8988T (cell line): ENCODE measurements at regions not wholly inside any gene's neighbourhood (a gene's known extent, or its start where the extent isn't known, plus 50 kb on each side); places are given as distances from the start of the nearest gene placed in this dataset.
"Not testable (repeated sequence)": the region's sequence is repeated elsewhere in the genome, so short reads cannot be mapped to it uniquely, and the experiment has no call there.

Source experiments
- DNase-seq: peaks from one replicate; pipeline ENCODE4 v3.0.0; 2011

DNA sequence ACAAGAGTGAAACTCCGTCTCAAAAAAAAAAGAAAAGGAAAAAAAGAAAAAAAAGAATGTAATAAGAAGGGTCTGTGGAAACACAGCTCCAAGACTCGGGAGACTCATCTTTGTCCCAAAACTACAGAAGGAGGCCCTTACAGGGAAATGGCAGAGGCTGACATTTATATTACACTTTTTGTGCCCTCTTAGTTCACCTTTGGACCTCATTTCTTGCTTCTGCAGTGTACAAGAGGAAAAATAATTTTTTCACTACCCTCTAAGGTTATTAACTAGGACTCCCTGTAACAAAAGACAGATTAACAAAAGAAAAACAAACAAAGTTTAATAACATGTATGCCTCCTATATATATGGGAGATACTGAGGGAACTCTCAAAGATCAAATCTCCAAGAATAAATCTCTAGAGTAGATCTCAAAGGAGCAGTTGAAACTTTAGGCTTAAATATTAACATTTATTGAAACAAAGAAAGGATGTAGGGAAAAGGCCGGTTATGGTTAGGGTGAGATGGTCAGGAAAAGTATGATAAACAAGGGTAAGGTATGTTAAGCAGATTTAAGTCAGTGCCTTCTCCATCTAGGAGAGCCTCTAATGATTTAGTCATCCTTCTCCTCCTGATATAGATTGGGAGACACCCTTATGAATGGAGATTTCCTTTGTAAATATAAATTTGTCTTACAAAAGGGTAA is 121.3 kb upstream of the JADE1 start:
- no peak for DNase-seq

DNA sequence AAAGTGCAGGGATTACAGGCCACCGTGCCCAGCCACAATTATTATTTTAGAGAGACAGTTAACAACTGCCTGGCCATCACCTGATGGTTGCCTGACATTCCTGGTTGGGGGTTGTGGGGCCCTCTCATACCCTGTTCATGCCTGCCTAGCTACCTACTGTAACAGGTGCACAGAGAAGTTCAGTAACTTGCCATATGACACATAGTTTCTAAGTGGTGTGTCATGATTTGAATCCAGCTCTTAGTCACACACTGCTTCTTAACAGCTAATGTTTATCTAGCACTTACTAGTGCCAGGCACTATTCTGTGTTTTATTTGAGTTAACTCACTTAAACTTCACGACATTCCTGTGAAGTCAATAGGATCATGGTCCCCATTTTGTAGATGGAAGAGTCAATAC is 122.7 kb upstream of the JADE1 start:
- DNase-seq = no peak

DNA sequence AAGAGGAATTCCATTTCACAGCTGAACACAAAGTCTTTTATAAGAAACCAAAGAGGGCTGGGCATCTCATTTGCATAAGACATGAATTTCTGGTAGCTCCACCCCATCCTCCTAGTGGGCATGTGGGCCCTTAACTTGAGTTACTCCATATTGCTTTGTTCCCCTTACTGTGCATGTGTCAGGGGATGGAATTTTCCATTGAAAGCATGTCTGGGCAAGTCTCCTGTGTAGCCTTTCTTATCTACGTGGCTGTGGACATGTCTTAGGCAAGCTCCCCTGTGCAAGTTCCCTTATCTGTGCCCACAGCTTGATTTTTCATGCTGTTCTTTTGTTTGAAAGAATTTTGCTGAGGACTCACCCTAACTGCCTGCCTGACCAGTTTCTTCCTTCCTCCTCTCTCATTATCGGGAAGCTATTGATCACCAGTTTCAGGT is 123.5 kb upstream of the JADE1 start:
- no peak for DNase-seq

DNA sequence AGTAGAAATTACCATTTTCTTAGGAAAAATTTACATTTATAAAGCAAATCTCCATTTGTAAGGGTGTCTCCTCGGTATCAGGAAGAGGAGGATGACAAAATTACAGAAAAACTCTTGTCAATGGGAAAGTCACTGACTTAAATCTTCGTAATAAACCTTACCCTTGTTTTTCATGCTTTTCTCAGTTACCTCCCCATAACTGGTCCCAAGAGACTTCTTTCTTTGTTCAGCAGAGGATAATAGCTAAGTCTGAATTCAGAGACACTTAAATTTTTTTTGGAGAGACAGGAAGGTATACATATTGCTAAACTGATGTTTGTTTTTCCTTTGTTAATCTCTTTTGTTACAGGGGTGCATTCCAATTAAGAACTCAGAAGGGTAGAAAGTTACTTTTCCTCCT is 125.5 kb upstream of the JADE1 start:
- DNase-seq = no peak

DNA sequence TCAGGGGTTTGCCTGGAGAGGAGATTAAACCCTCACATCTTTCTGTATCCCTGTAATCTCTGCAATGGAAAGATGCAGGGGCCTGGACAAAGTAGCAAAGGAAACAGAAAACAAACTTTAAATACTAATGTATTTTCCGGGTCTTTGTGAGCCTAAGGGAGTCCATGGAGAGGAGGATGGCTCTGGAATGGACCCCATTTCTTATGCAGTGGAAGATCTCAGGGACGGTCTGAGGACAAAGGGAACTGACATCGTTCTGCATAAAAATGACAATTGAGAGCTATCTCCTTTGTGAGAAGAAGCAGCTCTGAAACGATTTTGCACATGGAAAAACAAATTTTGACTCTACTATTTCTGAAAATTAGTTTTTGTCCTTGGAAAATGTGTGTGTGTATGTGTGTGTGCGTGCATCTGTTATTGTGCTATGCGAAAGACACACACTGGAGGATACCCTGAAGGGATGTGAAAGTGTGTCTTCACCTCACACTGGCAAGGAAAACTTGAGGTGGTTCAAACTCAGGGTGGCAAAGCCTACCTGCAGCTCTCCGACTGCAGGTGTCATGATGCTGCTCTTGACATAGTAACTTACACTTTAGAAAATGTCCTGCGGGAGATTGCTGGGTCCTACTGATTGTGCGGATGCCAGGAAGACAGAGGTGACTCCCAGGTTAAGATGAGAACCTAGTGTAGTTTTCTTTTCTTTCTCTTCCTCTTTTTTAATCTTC is 126.4 kb upstream of the JADE1 start:
- no peak for DNase-seq

DNA sequence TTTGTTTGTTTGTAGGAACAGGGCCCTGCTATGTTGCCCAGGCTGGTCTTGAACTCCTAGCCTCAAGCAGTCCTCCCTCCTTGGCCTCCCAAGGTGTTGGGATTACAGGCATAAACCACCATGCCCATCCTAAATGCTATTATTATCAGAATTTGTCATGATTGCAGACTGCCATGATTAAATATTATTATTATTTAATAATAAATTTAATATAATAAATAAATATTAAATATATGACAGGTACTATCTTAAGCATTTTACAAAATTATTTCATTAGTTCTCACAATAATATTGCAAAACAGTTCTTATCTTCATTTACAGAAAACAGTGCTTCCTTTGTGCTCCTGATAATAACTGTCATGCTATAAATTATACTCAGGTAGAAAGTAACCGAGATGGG is 133.4 kb upstream of the JADE1 start:
- DNase-seq = no peak

DNA sequence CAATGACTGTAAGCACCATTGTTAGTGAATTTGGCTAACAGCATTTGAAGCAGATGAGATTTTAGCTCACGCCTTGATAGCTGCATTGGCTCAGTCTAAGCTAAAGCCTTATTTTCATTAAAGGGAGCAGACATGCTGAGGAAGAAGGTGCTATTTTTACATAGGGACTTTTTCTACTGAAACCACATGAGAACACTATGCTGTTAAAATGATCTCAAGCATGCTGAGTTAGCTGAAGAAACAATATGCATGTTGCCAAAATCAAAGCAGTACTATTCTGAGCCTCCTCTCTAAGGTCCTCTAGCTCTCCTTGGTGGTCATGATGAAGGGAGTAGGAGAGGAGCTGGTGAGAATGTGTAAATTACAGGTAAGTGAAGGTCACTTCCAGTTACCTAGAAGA is 134.4 kb upstream of the JADE1 start:
- DNase-seq = no peak

DNA sequence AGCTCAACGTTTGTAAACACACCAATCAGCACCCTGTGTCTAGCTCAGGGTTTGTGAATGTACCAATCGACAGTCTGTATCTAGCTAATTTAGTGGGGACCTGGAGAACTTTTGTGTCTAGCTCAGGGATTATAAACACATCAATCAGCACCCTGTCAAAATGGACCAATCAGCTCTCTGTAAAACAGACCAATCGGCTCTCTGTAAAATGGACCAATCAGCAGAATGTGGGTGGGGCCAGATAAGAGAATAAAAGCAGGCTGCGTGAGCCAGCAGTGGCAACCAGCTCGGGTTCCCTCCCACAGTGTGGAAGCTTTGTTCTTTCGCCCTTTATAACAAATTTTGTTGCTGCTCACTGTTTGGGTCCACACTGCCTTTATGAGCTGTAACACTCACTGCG is 136.3 kb upstream of the JADE1 start:
- not testable (repeated sequence) for DNase-seq

DNA sequence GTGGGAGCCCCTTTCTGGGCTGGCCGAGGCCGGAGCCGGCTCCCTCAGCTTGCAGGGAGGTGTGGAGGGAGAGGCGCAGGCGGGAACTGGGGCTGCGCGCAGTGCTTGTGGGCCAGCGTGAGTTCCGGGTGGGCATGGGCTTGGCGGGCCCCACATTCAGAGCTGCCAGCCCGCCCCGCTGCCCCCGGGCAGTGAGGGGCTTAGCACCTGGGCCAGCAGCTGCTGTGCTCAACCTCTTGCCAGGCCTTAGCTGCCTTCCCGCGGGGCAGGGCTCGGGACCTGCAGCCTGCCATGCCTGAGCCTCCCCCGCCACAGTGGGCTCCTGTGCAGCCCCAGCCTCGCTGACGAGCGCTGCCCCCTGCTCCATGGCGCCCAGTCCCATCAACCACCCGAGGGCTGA is 136.9 kb upstream of the JADE1 start:
- DNase-seq = not testable (repeated sequence)

DNA sequence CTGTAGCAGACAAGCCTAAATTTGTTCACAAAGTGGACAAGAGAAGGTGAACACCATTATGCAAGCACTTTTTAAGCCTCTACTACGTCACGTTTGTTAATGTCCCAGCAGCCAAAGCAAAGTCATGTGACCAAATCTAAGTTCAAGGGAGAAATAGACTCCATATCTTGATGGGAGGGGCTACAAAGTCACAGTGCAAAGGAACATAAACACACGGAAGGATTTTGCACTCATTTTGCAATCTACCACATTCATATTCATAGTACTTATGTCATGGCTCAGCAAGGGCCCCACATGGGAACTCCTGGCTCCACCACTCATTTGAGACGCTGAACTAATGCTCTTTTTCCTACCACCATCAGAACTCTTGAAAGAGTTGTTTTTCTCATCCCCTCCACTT is 139.0 kb upstream of the JADE1 start:
- no peak for DNase-seq

DNA sequence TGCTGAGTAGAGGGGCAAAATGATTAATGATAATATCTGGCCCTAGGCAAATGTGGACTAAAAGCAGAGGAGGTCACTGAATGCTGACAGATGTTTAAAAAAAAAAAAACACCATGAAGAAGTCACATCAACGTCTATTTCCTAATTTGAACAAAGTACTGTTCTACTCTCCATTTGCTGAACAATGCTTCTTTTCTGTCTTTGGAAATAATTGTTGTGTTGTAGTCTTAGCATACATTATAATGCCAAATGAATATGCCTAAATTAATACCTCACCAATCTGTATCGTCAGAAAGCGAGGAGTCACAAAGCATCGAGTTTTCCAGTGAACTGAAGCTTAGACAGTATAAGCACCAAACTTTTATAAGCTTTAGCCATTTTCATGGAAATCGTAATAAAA is 140.9 kb upstream of the JADE1 start:
- no peak for DNase-seq

DNA sequence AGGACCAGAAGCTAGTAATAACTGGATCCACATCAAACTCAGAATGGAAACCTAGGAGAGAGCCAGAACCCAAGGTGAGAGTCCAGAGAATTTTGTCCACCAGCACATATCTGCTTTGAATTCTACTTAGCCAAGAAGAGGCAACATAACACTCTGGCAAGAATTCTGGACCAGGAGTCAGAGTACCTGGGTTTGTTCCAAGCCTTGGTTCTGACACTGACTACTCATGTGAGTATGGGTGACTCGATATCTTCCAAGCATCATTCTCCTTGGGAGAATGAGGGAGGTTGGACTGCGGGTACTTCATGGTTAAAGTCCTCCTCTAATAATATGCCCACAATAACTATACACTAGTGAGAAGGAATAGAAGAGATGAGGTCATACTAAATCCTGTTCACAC is 144.0 kb upstream of the JADE1 start:
- DNase-seq = no peak

DNA sequence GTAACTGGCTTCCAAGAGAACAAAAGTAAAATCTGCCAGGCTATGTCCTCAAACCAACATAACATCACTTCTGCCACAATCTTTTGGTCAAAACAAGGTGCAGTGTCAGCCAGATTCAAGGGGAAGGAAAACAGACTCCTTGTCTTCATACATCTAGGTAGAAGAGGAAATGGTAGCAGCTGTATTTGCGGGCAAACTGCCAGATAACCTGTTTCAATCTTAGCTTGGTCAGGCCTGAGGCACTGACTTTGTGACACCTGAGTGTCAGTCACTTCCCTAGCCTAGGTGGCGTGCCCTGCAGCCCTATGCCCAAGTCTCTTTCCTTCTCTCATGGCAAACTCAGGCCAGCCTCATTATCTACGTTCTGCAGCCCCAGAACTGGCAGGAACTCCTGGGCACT is 146.2 kb upstream of the JADE1 start:
- DNase-seq = no peak

DNA sequence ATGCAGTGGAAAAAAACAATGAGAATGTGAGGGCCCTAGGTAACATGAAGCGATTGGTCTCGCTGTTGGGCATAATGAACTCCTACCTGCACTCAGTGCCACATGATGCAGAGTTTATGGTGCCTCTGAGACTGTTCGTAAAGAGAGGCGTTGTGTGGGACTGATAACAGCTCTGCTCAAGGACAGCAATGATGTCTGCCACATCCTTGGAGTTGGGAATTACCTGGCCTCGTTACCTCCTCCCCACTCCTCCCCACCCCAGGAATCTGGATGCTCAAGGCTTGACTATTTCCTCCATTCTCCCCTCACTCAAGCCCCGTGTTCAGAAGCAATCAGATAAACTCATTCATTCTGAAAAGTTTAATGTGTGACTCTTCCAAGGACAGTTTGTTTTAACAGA is 148.0 kb upstream of the JADE1 start:
- DNase-seq = no peak

DNA sequence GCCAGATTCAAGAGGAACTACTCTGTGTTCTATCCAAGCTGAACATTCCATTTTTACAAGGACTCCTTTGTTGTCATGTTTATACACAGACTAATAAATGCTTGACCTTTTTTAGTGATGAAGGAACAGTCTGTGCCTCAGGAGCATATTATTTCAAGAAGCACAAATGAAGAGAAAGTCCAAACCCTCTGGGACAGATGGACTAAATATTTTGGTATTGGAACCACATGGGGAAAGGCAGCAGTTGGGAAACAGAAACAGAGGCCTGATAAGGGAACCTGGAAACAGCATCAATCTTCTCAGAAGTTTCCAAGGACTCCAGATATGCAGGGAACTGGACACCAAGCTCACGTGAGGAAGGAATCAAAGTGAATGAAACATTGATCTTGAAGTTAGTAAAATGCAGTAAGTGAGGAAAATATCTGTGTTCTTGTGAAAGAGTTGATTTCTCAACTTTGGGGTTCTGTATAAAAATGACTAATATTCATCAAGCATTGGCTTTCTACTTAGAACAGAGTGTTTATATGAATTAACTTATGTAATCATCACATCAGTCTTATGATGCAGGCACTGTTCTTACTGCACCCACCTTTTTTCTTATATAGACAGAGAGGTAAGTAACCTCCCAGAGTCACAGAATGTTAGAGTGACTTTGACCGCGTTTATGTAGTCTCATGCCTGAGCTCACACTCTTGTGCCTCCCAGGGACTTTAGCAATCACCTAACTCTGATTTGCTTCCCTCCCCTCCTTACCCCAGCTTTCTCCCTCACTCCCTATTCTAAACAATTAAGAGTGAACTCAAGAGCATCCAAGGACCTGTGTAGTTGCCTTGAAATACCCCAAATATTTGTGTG is 148.9 kb upstream of the JADE1 start:
- DNase-seq = no peak

DNA sequence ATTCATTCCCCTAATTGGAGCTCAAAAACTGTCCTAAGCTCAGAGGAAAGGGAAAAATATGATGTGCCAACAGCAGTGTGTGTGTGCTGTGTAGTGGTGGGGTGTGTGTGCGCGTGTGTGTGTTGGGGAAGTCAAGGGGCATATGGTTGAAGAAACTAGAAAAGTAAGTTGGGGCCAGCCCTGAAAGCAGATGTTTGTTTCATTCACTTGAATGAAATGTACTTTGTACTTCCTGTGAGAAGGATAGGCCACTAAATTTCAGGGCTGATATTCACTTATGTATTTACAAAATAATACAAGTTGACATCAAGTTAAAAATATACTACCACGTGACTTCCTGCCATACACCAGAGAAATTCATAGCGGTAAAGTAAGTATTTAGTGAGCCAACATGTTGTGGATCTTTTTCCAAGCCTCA is 151.3 kb upstream of the JADE1 start:
- no peak for DNase-seq

DNA sequence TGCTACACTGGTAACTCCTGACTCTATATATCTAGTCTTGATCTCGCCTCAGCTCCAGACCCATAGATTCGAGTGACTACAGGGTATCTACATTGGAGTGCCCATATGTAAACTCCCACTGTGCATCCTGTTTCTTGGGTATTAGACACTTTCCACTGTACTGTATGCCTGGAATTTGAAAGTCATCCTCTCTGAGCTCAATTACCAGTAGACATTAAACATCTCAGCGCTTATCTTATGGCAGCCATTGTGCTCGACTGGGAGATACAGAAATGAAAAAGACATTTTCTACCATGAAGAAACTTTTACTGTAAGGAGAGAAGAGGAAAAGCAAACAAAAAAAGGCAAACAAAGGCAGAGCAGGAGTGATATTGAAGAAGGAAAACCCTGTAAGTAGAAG is 151.9 kb upstream of the JADE1 start:
- DNase-seq = no peak

DNA sequence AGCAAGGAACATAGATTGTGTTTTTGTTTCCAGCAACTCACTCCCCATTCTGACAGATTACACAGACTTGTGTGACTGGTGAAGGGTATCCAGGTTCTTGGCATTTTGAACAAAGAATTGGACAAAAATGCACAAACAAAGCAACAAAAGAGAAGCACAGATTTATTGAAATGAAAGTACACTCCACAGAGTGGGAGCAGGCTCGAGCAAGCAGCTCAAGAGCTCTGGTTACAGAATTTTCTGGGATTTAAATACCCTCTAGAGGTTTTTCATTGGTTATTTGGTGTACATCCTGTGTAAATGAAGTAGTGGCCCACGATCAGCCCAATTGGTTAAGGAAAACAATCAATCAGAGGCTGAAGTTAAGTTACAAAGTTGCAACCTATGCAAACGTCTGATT is 155.0 kb upstream of the JADE1 start:
- DNase-seq = no peak

DNA sequence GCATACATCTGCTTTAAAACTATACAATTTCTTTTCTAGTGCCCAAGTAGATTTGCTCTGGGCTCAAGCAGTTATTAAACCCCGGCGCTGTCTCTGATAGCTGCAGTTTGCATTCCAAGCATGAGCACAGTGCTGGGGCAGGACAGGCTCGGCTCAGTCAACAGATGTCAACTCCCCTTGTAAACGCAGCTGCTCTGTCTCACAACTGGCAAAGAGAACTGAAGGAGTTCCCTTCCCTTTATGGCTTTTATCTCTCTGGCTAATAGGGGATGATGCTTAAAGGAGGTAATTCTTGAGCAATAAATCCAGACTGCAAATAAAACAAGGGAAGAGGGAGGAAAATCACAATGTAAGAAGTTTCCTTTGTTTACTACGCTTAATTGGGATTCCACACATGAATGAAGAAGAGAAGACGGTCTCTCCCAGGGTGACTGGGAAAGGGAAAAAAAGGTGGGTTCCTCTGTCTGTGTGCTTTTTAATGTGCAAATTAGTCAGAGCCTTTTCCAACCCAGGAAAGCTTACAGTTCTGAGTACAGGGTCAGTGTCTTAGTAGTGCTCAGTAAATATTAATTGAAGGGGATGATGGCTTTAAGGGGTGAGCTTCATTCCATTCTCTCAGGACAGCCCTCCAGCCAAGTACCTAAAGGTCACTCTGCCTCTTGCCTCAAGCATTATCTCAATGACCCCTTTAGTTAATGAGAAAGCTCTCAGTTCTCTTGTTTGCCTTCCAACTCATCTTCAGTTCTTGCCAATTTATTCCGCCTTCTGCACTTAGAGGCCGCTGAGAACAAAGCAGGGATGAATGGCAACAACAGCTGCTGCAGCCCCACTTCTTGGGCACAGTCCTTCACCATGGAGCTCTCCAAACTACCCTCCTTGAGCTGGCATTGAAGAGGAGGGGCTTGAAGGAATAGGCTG is 155.7 kb upstream of the JADE1 start:
- DNase-seq = no peak

DNA sequence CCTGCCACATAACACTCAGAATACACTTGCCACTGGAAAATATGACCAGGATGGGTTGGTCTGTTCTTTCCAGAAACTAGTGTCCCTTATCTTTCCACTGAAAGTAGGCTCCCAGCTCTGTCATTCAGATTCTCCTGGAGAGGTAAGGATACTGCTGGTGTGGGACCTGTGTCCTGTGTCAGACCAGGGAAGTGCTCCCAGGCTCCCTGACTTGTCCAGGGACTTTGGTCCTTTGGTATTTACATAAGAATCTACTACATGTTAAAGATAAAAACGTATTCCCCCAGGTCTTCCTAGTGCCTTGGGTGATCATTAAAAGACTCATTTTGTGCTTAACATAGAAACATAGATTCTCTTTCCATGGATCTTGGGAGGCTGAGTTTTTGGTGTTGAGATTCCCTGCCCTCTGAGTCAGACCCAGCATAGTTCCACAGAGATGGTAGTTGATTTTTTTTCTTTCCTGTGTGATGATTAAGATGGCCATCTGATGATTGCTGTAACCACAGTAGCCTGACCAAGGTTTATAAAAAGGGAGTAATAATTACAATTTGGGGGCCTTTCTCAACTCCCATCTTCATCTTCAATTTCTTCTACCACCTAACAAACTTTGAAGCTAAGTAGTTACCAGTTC is 159.8 kb upstream of the JADE1 start:
- DNase-seq = no peak

DNA sequence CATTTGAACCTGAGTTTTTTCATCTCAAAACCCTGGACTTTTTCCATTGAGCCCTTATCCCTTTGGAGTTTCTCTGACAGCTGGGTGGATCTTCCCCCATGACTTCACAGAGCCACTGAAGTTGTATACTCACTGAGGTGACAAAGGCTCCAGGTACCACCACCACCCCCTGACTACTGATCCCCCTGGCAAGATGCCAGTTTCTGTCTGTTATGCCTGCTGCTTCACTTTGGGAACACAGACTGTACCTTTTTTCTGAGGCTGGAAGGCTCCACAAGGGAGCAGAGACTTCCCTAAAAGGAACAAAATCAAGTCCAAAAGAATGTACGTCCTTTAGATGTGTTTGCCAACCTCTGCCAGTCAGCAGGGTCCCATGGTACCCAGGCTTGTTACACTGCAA is 160.3 kb upstream of the JADE1 start:
- DNase-seq = no peak

DNA sequence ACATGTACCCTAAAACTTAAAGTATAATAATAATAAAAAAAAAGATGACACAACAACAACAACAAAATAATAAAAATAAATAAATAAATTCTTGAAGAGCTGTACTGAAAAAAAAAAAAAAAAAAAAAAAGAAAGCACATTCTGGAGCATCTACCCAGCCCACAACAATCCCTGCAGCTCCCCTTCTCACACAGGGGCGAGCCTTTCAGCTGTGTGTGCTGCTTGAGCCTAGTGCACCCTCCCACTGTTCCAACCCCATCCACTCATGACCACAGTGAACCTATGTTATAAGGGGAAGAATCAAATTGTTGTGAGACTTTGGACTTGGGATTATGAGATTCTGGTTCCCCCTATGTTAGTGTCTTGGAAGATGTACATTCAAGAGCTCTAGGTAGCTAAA is 161.5 kb upstream of the JADE1 start:
- DNase-seq = no peak
